Common myeloid progenitor, CD34-positive (primary cell): ENCODE measurements at regions not wholly inside any gene's neighbourhood (a gene's known extent, or its start where the extent isn't known, plus 50 kb on each side); places are given as distances from the start of the nearest gene placed in this dataset.

ENCODE experiments used
- CTCF ChIA-PET: fragments of 350-600 bp; sonication (Branson Sonifier 250); formaldehyde crosslinking; loops from one replicate; lab custom pipeline; 2021; ENCODE audit warnings: antibody characterized with exemption; lab: Charles Lee
- POLR2A ChIA-PET: fragments of 350-600 bp; sonication (Branson Sonifier 250); formaldehyde crosslinking; loops from one replicate; lab custom pipeline; 2021; ENCODE audit warnings: antibody characterized with exemption; lab: Charles Lee
- DNase-seq, 3 donors: peaks; one replicate each; pipeline versions ENCODE4 v3.0.0 to v3.0.0-alpha.2; 2013
- H3K27ac ChIP-seq, 2 experiments: 1 replicate in 1 of 2; 2 replicates in 1 of 2; pipeline ENCODE4 v1.7.0; 2013; ENCODE audit warnings: inconsistent platforms in 2 of 2, low read length in 2 of 2, mild to moderate bottlenecking in 2 of 2, low read depth in 1 of 2, moderate library complexity in 1 of 2; ENCODE audit not compliant: severe bottlenecking in 2 of 2, insufficient read depth in 1 of 2, poor library complexity in 1 of 2
- H3K27me3 ChIP-seq, 5 experiments: replicated peaks in 2 of 5; 1 replicate in 3 of 5; 2 replicates in 2 of 5; pipeline versions ENCODE4 v1.6.1 to v1.7.0; 2013; ENCODE audit warnings: low read length in 4 of 5, mild to moderate bottlenecking in 2 of 5, moderate library complexity in 2 of 5, inconsistent platforms in 1 of 5; ENCODE audit not compliant: insufficient read depth in 5 of 5, control insufficient read depth in 4 of 5
- H3K36me3 ChIP-seq, 4 experiments: 1 replicate in 2 of 4; 2 replicates in 2 of 4; pipeline versions ENCODE4 v1.6.1 to v1.7.0; 2013; ENCODE audit warnings: low read length in 3 of 4, control low read depth in 1 of 4, mild to moderate bottlenecking in 1 of 4; ENCODE audit not compliant: control insufficient read depth in 4 of 4, insufficient read depth in 4 of 4
- H3K4me1 ChIP-seq, 4 experiments: 1 replicate in 3 of 4; 2 replicates in 1 of 4; pipeline versions ENCODE4 v1.6.1 to v1.7.1; 2013; ENCODE audit warnings: low read length in 3 of 4, mild to moderate bottlenecking in 3 of 4, control low read depth in 1 of 4, inconsistent platforms in 1 of 4, moderate library complexity in 1 of 4; ENCODE audit not compliant: control insufficient read depth in 4 of 4, insufficient read depth in 4 of 4; ENCODE audit errors: control extremely low read depth in 1 of 4
- H3K4me3 ChIP-seq, 7 experiments: 1 replicate in 4 of 7; 2 replicates in 3 of 7; pipeline versions ENCODE4 v1.5.1 to v1.7.0; 2013; ENCODE audit warnings: mild to moderate bottlenecking in 7 of 7, low read length in 6 of 7, moderate library complexity in 6 of 7, inconsistent platforms in 2 of 7, low read depth in 2 of 7, control low read depth in 1 of 7; ENCODE audit not compliant: insufficient read depth in 4 of 7, control insufficient read depth in 1 of 7; ENCODE audit errors: extremely low read depth in 1 of 7
- H3K9me3 ChIP-seq, 5 experiments: 1 replicate in 4 of 5; 2 replicates in 1 of 5; pipeline versions ENCODE4 v1.6.1 to v1.7.1; 2013; ENCODE audit warnings: low read length in 4 of 5, mild to moderate bottlenecking in 2 of 5, inconsistent platforms in 1 of 5, low read depth in 1 of 5, moderate library complexity in 1 of 5; ENCODE audit not compliant: control insufficient read depth in 4 of 5, insufficient read depth in 2 of 5; ENCODE audit errors: control extremely low read depth in 1 of 5
- WGBS: methylation state at CpG from one replicate; pipeline ENCODE4 v1.1.5; 2013; ENCODE audit not compliant: insufficient coverage; 5-methylcytosine and 5-hydroxymethylcytosine counted together

- H3K4me3 ChIP-seq = no peak overlapping the region
- no peaks in the 10 kb centered on the region for H3K36me3 ChIP-seq
- H3K27ac ChIP-seq = no peak overlapping the region
- WGBS = 78% methylated on average over 2 of the region's 3 CpGs
- CTCF ChIA-PET = no interaction called here
- POLR2A ChIA-PET = no interaction called here
- H3K27me3 ChIP-seq = no peaks in the 10 kb centered on the region
- DNase-seq = no peak
- H3K4me1 ChIP-seq = no peaks in the 10 kb centered on the region
- H3K9me3 ChIP-seq = no peaks in the 10 kb centered on the region
These were observed 115.3 kb upstream of the BCOR start for GRCh38 chrX:40213092-40213491.

- peaks cover 0 to 6% (median 0%) of the 10 kb centered on the region in 4 experiments for H3K4me1 ChIP-seq
- ChIA-PET POLR2A (no interaction called here), CTCF (no interaction called here)
- H3K36me3 ChIP-seq = no peaks in the 10 kb centered on the region
- no peak overlapping the region for H3K27ac ChIP-seq
- no peak overlapping the region for H3K4me3 ChIP-seq
- WGBS = 100% methylated on average over 1 of the region's 4 CpGs
- H3K9me3 ChIP-seq = no peaks in the 10 kb centered on the region
- DNase-seq = no peak
- H3K27me3 ChIP-seq = peaks cover 0 to 6% (median 0%) of the 10 kb centered on the region in 5 experiments
These were observed 112.3 kb upstream of the BCOR start for GRCh38 chrX:40209951-40210617.

GRCh38 chrX:40207626-40208025, 109.9 kb upstream of the BCOR start:
- peaks cover 0 to 14% (median 4%) of the 10 kb centered on the region in 4 experiments for H3K4me1 ChIP-seq
- DNase-seq = peak in 2 of 3 donors; percentile 42 to 49
- 90% methylated on average over 3 of the region's 4 CpGs for WGBS

GRCh38 chrX:40205471-40205870, 107.7 kb upstream of the BCOR start:
- 58% methylated on average over 21 of the region's 26 CpGs for WGBS
- Histone ChIP-seq H3K36me3 (no peaks in the 10 kb centered on the region), H3K4me3 (peak overlapping the region in 1 of 7 experiments; percentile 10), H3K4me1 (peaks cover 0 to 24% (median 13%) of the 10 kb centered on the region in 4 experiments), H3K9me3 (no peaks in the 10 kb centered on the region), H3K27me3 (peaks cover 0 to 6% (median 0%) of the 10 kb centered on the region in 5 experiments), H3K27ac (no peak overlapping the region)
- DNase-seq = peak in 1 of 3 donors; percentile 15
- CTCF ChIA-PET = interaction anchor here (0.9 kb wide), 1 partner anchor 27 kb away, joined by 3 read pairs; no protein-coding TSS in a partner anchor
- POLR2A ChIA-PET = no interaction called here

More at GRCh38 chrX:40207626-40208025, 109.9 kb upstream of the BCOR start:
- no peaks in the 10 kb centered on the region for H3K36me3 ChIP-seq
- H3K27me3 ChIP-seq = peaks cover 0 to 6% (median 0%) of the 10 kb centered on the region in 5 experiments
- H3K27ac ChIP-seq = no peak overlapping the region
- no peaks in the 10 kb centered on the region for H3K9me3 ChIP-seq
- POLR2A ChIA-PET = no interaction called here
- H3K4me3 ChIP-seq = no peak overlapping the region
- CTCF ChIA-PET = no interaction called here

GRCh38 chrX:40202456-40202855, 104.7 kb upstream of the BCOR start:
- WGBS = 37% methylated on average over 2 of the region's 5 CpGs
- Histone ChIP-seq H3K27ac (no peak overlapping the region), H3K4me3 (no peak overlapping the region), H3K27me3 (peaks cover 0 to 6% (median 0%) of the 10 kb centered on the region in 5 experiments), H3K9me3 (no peaks in the 10 kb centered on the region), H3K4me1 (peaks cover 0 to 24% (median 13%) of the 10 kb centered on the region in 4 experiments), H3K36me3 (no peaks in the 10 kb centered on the region)
- DNase-seq = peak in 2 of 3 donors; percentile 61 to 71
- CTCF ChIA-PET = no interaction called here
- POLR2A ChIA-PET = interaction anchor here (0.7 to 1.0 kb wide), 2 partner anchors 28 to 50 kb away, joined by 3 read pairs; no protein-coding TSS in a partner anchor

DNA sequence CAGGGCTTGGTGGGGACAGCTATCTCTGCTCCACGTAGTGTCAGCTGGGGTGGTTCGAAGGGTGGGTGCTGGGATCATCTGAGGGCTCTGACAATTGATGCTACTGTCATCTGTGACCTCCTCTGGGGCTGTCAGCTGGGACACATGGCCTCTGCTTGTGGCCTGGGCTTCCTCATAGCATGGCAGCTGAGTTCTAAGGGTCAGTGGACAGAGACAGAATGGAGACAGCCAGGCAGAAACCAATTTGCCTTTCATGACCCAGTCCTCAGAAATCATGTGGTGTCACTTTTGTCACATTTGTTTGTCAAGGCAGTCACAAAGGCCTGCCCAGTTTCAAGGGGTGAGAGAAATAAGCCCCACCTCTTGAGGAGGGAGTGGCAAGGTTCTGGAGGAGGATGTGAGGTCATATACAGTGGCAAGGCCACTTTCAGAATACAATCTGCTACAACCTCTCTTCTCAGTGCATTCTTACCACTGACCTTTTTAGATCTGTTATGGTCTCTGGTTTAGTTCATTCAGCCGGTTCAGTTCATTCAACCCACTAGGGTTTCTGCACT, 103.6 kb upstream of the BCOR start:
- Histone ChIP-seq H3K27ac (no peak overlapping the region), H3K4me3 (no peak overlapping the region), H3K9me3 (no peaks in the 10 kb centered on the region), H3K36me3 (no peaks in the 10 kb centered on the region), H3K4me1 (peaks cover 0 to 24% (median 13%) of the 10 kb centered on the region in 4 experiments), H3K27me3 (peaks cover 0 to 6% (median 0%) of the 10 kb centered on the region in 5 experiments)
- WGBS = 86% methylated on average over 3 of the region's 3 CpGs
- peak in 2 of 3 donors; percentile 54 to 66 for DNase-seq
- POLR2A ChIA-PET = no interaction called here
- CTCF ChIA-PET = no interaction called here

DNA sequence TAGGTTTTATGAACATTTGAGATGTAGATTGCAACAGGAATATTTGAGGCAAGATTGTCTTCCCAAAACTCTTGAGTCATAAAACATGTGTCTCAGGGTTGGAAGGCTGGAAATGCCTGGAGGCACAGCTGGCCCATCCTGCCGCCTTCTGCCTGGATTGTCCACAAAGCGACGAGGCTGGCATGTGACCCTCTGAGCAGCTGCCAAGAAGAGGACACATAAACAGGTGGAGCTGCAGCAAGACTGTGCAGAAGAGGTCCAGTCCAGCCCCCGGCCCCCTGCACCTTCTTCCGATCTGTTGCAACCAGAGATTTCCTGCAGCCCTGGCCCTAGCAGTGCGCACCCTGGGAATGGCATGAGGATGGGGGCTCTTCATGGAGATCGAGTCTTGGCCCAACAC, 101.9 kb upstream of the BCOR start:
- Histone ChIP-seq H3K27me3 (no peaks in the 10 kb centered on the region), H3K4me3 (no peak overlapping the region), H3K9me3 (no peaks in the 10 kb centered on the region), H3K36me3 (no peaks in the 10 kb centered on the region), H3K27ac (no peak overlapping the region), H3K4me1 (peaks cover 0 to 17% (median 13%) of the 10 kb centered on the region in 4 experiments)
- WGBS = 92% methylated on average over 6 of the region's 7 CpGs
- no peak for DNase-seq
- ChIA-PET POLR2A (no interaction called here), CTCF (no interaction called here)
